ENCODE measurements at regions not wholly inside any gene's neighbourhood (a gene's known extent, or its start where the extent isn't known, plus 50 kb on each side); places are given as distances from the start of the nearest gene placed in this dataset.

GRCh38 chr16:63174801-63175200 is 1138.6 kb upstream of the CDH8 start:
- Histone ChIP-seq H3K27me3 (ENCODE audit: insufficient read depth, low read length) (no peaks in the 10 kb centered on the region), H3K79me2 (ENCODE audit: insufficient read depth, low read length) (no peaks in the 10 kb centered on the region), H4K20me1 (ENCODE audit: insufficient read depth, low read length) (no peaks in the 10 kb centered on the region), H3K4me3 (ENCODE audit: insufficient read depth, low read length) (no peak overlapping the region), H3K4me1 (ENCODE audit: insufficient read depth, low read length) (no peaks in the 10 kb centered on the region), H3K9me3 (ENCODE audit: low read depth, low read length) (peaks cover 3% of the 10 kb centered on the region), H3K27ac (ENCODE audit: low read depth, low read length) (no peak overlapping the region), H3K4me2 (ENCODE audit: insufficient read depth, low read length) (no peak overlapping the region), H2AFZ (ENCODE audit: low read length) (no peak overlapping the region), H3K36me3 (ENCODE audit: insufficient read depth, low read length) (no peaks in the 10 kb centered on the region)
- no peak for TF ChIP-seq CTCF (IDR thresholded peaks at IDR 0.05; ENCODE audit: extremely low read depth, low read depth, low read length)
- no peak for DNase-seq (ENCODE audit: insufficient read length, low spot score, missing footprints)

- no peaks in the 10 kb centered on the region for H3K4me1 ChIP-seq (ENCODE audit: insufficient read depth, low read length)
- DNase-seq (ENCODE audit: insufficient read length, low spot score, missing footprints), result no peak
- no peak overlapping the region for H3K4me2 ChIP-seq (ENCODE audit: insufficient read depth, low read length)
- no peaks in the 10 kb centered on the region for H3K36me3 ChIP-seq (ENCODE audit: insufficient read depth, low read length)
- no peak overlapping the region for H2AFZ ChIP-seq (ENCODE audit: low read length)
- TF ChIP-seq CTCF (IDR thresholded peaks at IDR 0.05; ENCODE audit: extremely low read depth, low read depth, low read length), result no peak
- no peaks in the 10 kb centered on the region for H3K79me2 ChIP-seq (ENCODE audit: insufficient read depth, low read length)
- H3K9me3 ChIP-seq (ENCODE audit: low read depth, low read length), result peaks cover 3% of the 10 kb centered on the region
- H4K20me1 ChIP-seq (ENCODE audit: insufficient read depth, low read length), result no peaks in the 10 kb centered on the region
- H3K27me3 ChIP-seq (ENCODE audit: insufficient read depth, low read length), result no peaks in the 10 kb centered on the region
- H3K4me3 ChIP-seq (ENCODE audit: insufficient read depth, low read length), result no peak overlapping the region
- H3K27ac ChIP-seq (ENCODE audit: low read depth, low read length), result no peak overlapping the region
These were observed 1135.3 kb upstream of the CDH8 start for GRCh38 chr16:63171545-63171944.

- Histone ChIP-seq H2AFZ (ENCODE audit: low read length) (no peak overlapping the region), H4K20me1 (ENCODE audit: insufficient read depth, low read length) (no peaks in the 10 kb centered on the region), H3K27me3 (ENCODE audit: insufficient read depth, low read length) (no peaks in the 10 kb centered on the region), H3K4me2 (ENCODE audit: insufficient read depth, low read length) (no peak overlapping the region), H3K4me1 (ENCODE audit: insufficient read depth, low read length) (no peaks in the 10 kb centered on the region), H3K27ac (ENCODE audit: low read depth, low read length) (no peak overlapping the region), H3K36me3 (ENCODE audit: insufficient read depth, low read length) (no peaks in the 10 kb centered on the region), H3K4me3 (ENCODE audit: insufficient read depth, low read length) (no peak overlapping the region), H3K9me3 (ENCODE audit: low read depth, low read length) (no peaks in the 10 kb centered on the region), H3K79me2 (ENCODE audit: insufficient read depth, low read length) (no peaks in the 10 kb centered on the region)
- TF ChIP-seq CTCF (IDR thresholded peaks at IDR 0.05; ENCODE audit: extremely low read depth, low read depth, low read length), result no peak
- DNase-seq (ENCODE audit: insufficient read length, low spot score, missing footprints), result no peak
These were observed 1132.9 kb upstream of the CDH8 start for GRCh38 chr16:63169100-63169499.

GRCh38 chr16:63157818-63158217 is 1121.6 kb upstream of the CDH8 start:
- no peak for DNase-seq (ENCODE audit: insufficient read length, low spot score, missing footprints)
- H4K20me1 ChIP-seq (ENCODE audit: insufficient read depth, low read length), result no peaks in the 10 kb centered on the region
- H3K4me2 ChIP-seq (ENCODE audit: insufficient read depth, low read length), result no peak overlapping the region
- no peak overlapping the region for H3K4me3 ChIP-seq (ENCODE audit: insufficient read depth, low read length)
- TF ChIP-seq CTCF (IDR thresholded peaks at IDR 0.05; ENCODE audit: extremely low read depth, low read depth, low read length), result no peak
- H2AFZ ChIP-seq (ENCODE audit: low read length), result no peak overlapping the region
- H3K9me3 ChIP-seq (ENCODE audit: low read depth, low read length), result no peaks in the 10 kb centered on the region
- H3K4me1 ChIP-seq (ENCODE audit: insufficient read depth, low read length), result no peaks in the 10 kb centered on the region
- no peaks in the 10 kb centered on the region for H3K27me3 ChIP-seq (ENCODE audit: insufficient read depth, low read length)
- H3K36me3 ChIP-seq (ENCODE audit: insufficient read depth, low read length), result no peaks in the 10 kb centered on the region
- no peak overlapping the region for H3K27ac ChIP-seq (ENCODE audit: low read depth, low read length)
- no peaks in the 10 kb centered on the region for H3K79me2 ChIP-seq (ENCODE audit: insufficient read depth, low read length)

Data from osteoblast (primary cell).